Endothelial cell of umbilical vein (primary cell): ENCODE measurements at regions not wholly inside any gene's neighbourhood (a gene's known extent, or its start where the extent isn't known, plus 50 kb on each side); places are given as distances from the start of the nearest gene placed in this dataset.

Source experiments
- BruUV-seq: library from RNA; stranded (reverse); fragments of 400-500 nt; replicated peaks from 2 replicates; lab custom pipeline; 2021; lab: Mats Ljungman, UMichigan
- CTCF ChIA-PET: fragments of 300-600, 350-600 bp; sonication (Branson Sonifier 250); formaldehyde crosslinking; loops from one replicate; lab custom pipeline; 2021; ENCODE audit warnings: antibody characterized with exemption, inconsistent platforms; lab: Charles Lee
- POLR2A ChIA-PET: fragments of 300-600, 350-600 bp; sonication (Branson Sonifier 250); formaldehyde crosslinking; loops from one replicate; lab custom pipeline; 2021; ENCODE audit warnings: antibody characterized with exemption, inconsistent platforms; lab: Charles Lee
- DNase-seq: peaks from one replicate; pipeline ENCODE4 v3.0.0-alpha.2; 2011; ENCODE audit warnings: low read depth, low spot score
- FAIRE-seq: peaks from 2 replicates; lab custom pipeline; 2011; peaks lifted over from hg19 to GRCh38; lab: Jason Lieb, UNC
- H2AFZ ChIP-seq: 2 replicates; pipeline ENCODE4 v1.6.0; 2012; ENCODE audit warnings: low read depth, low read length, control low read depth, inconsistent platforms
- H3K27ac ChIP-seq: 2 replicates; pipeline ENCODE4 v1.5.1; 2011; ENCODE audit warnings: low read depth, mild to moderate bottlenecking, control low read depth, low read length, moderate library complexity; ENCODE audit not compliant: insufficient read depth
- H3K27me3 ChIP-seq, 2 experiments: 2 replicates each; pipeline versions ENCODE4 v1.6.0 to v1.6.1; 2011; ENCODE audit warnings: low read length in 2 of 2, mixed read lengths in 1 of 2; ENCODE audit not compliant: control insufficient read depth in 2 of 2, insufficient read depth in 2 of 2
- H3K36me3 ChIP-seq, 2 experiments: 2 replicates in 1 of 2; 3 replicates in 1 of 2; pipeline ENCODE4 v1.5.1; 2011; ENCODE audit warnings: low read length in 2 of 2, mild to moderate bottlenecking in 1 of 2, moderate library complexity in 1 of 2; ENCODE audit not compliant: control insufficient read depth in 2 of 2, insufficient read depth in 2 of 2; ENCODE audit errors: extremely low read depth in 1 of 2
- H3K4me1 ChIP-seq: 3 replicates; pipeline ENCODE4 v1.5.1; 2011; ENCODE audit warnings: mild to moderate bottlenecking, low read length; ENCODE audit not compliant: control insufficient read depth, insufficient read depth; ENCODE audit errors: extremely low read depth
- H3K4me2 ChIP-seq: 2 replicates; pipeline ENCODE4 v1.6.1; 2011; ENCODE audit warnings: low read length, control low read depth, mixed read lengths; ENCODE audit not compliant: insufficient read depth
- H3K4me3 ChIP-seq, 3 experiments: fragments of 200-600 bp in 1 of 3; sonication (generic), shearing (Covaris generic) in 1 of 3; replicated peaks in 1 of 3; 2 replicates each; pipeline ENCODE4 v1.5.1; 2011 to 2016; ENCODE audit warnings: control low read depth in 3 of 3, low read length in 3 of 3, mild to moderate bottlenecking in 2 of 3, inconsistent platforms in 1 of 3, low read depth in 1 of 3, moderate library complexity in 1 of 3; ENCODE audit not compliant: insufficient read depth in 1 of 3
- H3K79me2 ChIP-seq: 2 replicates; pipeline ENCODE4 v1.6.0; 2012; ENCODE audit warnings: low read length, inconsistent platforms; ENCODE audit not compliant: control insufficient read depth, insufficient read depth
- H3K9ac ChIP-seq: replicated peaks from 2 replicates; pipeline ENCODE3; 2011; ENCODE audit warnings: low read length, control low read depth; ENCODE audit not compliant: insufficient read depth; ENCODE audit errors: extremely low read depth
- H3K9me1 ChIP-seq: replicated peaks from 3 replicates; pipeline ENCODE4 v1.6.0; 2011; ENCODE audit warnings: mild to moderate bottlenecking, low read length; ENCODE audit not compliant: control insufficient read depth, insufficient read depth; ENCODE audit errors: extremely low read depth
- H3K9me3 ChIP-seq: replicated peaks from 2 replicates; pipeline ENCODE4 v1.5.1; 2012; ENCODE audit warnings: low read length, inconsistent platforms; ENCODE audit not compliant: control insufficient read depth, insufficient read depth
- H4K20me1 ChIP-seq: replicated peaks from 2 replicates; pipeline ENCODE3; 2011; ENCODE audit warnings: mild to moderate bottlenecking, low read length; ENCODE audit not compliant: control insufficient read depth, insufficient read depth; ENCODE audit errors: extremely low read depth
- EZH2 ChIP-seq: IDR thresholded peaks from 2 replicates; pipeline ENCODE4 v1.6.1; 2012; ENCODE audit warnings: borderline replicate concordance, low read depth, mild to moderate bottlenecking, moderate library complexity, low read length, inconsistent platforms; ENCODE audit not compliant: severe bottlenecking
- FOS ChIP-seq: IDR thresholded peaks from 2 replicates; pipeline ENCODE4 v1.6.1; 2011; ENCODE audit warnings: mild to moderate bottlenecking, low read length, moderate library complexity, borderline replicate concordance; ENCODE audit not compliant: insufficient read depth
- GATA2 ChIP-seq: IDR thresholded peaks from 2 replicates; pipeline ENCODE4 v1.7.0; 2011; ENCODE audit warnings: low read depth, mild to moderate bottlenecking, moderate library complexity, mixed read lengths, low read length; ENCODE audit not compliant: insufficient read length, insufficient read depth
- JUN ChIP-seq: IDR thresholded peaks from 2 replicates; pipeline ENCODE4 v1.6.1; 2011; ENCODE audit warnings: borderline replicate concordance, low read depth; ENCODE audit not compliant: insufficient read length, insufficient read depth
- MYC ChIP-seq: IDR thresholded peaks from one replicate; pipeline ENCODE4 v1.6.1; 2011; ENCODE audit warnings: mild to moderate bottlenecking, low read depth, low read length
- POLR2A ChIP-seq: IDR thresholded peaks from 2 replicates; pipeline ENCODE4 v1.6.1; 2012; ENCODE audit warnings: low read depth, mild to moderate bottlenecking, control low read depth, low read length
- POLR2AphosphoS5 ChIP-seq: IDR thresholded peaks from 2 replicates; pipeline ENCODE4 v1.6.1; 2012; ENCODE audit warnings: low read depth, mild to moderate bottlenecking, control low read depth, low read length, moderate library complexity; ENCODE audit not compliant: insufficient read depth
- dilution Hi-C: fragments of 300-500 bp; cut with MboI; formaldehyde crosslinking; loops from one replicate; pipeline ENCODE4 v1.15.0; 2019; ENCODE audit warnings: low sequenced_read_pairs; ENCODE audit not compliant: extremely low pct_ligation_motif_present
- intact Hi-C: fragments of 100-400 bp; cut with micrococcal nuclease; formaldehyde crosslinking; loops from one replicate; pipeline ENCODE4 v1.10.0; 2022
- TF ChIP-seq, protein P1 (sequence below): IDR thresholded peaks from 2 replicates; pipeline ENCODE4 v1.6.1; 2011; ENCODE audit not compliant: insufficient read depth, insufficient read length
- TF ChIP-seq, protein P2 (sequence below), 2 donors: IDR thresholded peaks; 1 replicate in 1 of 2; 2 replicates in 1 of 2; pipeline ENCODE4 v1.5.1; 2011; ENCODE audit warnings: low read length in 2 of 2, mild to moderate bottlenecking in 2 of 2, moderate library complexity in 2 of 2, control low read depth in 1 of 2, inconsistent platforms in 1 of 2, low read depth in 1 of 2; ENCODE audit not compliant: insufficient read depth in 1 of 2; ENCODE audit errors: extremely low read depth in 1 of 2

DNA sequence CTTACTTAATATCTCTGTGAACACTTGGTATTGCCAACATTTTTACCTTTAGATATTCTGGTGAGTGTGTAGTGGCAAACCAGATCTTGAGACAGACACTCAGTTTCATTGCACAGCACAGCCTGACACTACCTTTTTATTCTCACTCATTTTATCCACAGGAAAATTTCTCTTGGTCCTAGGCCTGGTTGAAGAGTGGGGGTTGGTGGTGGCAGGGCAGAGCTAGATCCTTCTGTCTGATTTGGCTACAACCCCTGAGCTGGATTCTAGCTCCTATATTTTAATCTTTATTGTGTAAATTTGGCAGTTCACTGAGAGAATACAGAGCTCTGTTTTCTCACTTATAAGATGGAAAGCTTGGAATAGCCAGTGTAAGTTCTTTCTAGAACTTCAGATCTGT lies 396.9 kb downstream of the LRIG3 start:
- FAIRE-seq (no peak), DNase-seq (no peak)
- Histone ChIP-seq H3K4me3 (no peak overlapping the region), H2AFZ (no peak overlapping the region), H3K9me1 (no peaks in the 10 kb centered on the region), H3K27me3 (no peaks in the 10 kb centered on the region), H3K9ac (no peak overlapping the region), H3K27ac (no peak overlapping the region), H3K4me2 (no peak overlapping the region), H4K20me1 (no peaks in the 10 kb centered on the region), H3K79me2 (no peaks in the 10 kb centered on the region), H3K9me3 (no peaks in the 10 kb centered on the region), H3K4me1 (no peaks in the 10 kb centered on the region), H3K36me3 (no peaks in the 10 kb centered on the region)
- ChIA-PET POLR2A (no interaction called here), CTCF (no interaction called here)
- dilution Hi-C loops (no loop called here), intact Hi-C loops (no loop called here)
- no TSS peak for BruUV-seq
- no peak for TF ChIP-seq EZH2
- no peak for TF ChIP-seq POLR2A
- no peak for TF ChIP-seq MYC
- TF ChIP-seq, protein P1, sequence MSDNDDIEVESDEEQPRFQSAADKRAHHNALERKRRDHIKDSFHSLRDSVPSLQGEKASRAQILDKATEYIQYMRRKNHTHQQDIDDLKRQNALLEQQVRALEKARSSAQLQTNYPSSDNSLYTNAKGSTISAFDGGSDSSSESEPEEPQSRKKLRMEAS: no peak
- TF ChIP-seq FOS: no peak
- TF ChIP-seq, protein P2, sequence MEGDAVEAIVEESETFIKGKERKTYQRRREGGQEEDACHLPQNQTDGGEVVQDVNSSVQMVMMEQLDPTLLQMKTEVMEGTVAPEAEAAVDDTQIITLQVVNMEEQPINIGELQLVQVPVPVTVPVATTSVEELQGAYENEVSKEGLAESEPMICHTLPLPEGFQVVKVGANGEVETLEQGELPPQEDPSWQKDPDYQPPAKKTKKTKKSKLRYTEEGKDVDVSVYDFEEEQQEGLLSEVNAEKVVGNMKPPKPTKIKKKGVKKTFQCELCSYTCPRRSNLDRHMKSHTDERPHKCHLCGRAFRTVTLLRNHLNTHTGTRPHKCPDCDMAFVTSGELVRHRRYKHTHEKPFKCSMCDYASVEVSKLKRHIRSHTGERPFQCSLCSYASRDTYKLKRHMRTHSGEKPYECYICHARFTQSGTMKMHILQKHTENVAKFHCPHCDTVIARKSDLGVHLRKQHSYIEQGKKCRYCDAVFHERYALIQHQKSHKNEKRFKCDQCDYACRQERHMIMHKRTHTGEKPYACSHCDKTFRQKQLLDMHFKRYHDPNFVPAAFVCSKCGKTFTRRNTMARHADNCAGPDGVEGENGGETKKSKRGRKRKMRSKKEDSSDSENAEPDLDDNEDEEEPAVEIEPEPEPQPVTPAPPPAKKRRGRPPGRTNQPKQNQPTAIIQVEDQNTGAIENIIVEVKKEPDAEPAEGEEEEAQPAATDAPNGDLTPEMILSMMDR (IDR thresholded peaks at IDR 0.05; ENCODE audit: extremely low read depth in 1 of 2, insufficient read depth in 1 of 2, low read depth in 1 of 2, low read length in 2 of 2): no peak
- TF ChIP-seq POLR2AphosphoS5: no peak
- TF ChIP-seq GATA2: no peak
- no peak for TF ChIP-seq JUN
